GM13977 (cell line): ENCODE measurements at regions not wholly inside any gene's neighbourhood (a gene's known extent, or its start where the extent isn't known, plus 50 kb on each side); places are given as distances from the start of the nearest gene placed in this dataset.
"Not testable (repeated sequence)": the region's sequence is repeated elsewhere in the genome, so short reads cannot be mapped to it uniquely, and the experiment has no call there.

Experiments used
- DNase-seq: peaks from one replicate; pipeline ENCODE4 v3.0.0; 2012; ENCODE audit warnings: low spot score
- in situ Hi-C: fragments of 300-500 bp; cut with MboI; formaldehyde crosslinking; loops from one replicate; pipeline ENCODE4 v1.12.0; 2022; ENCODE audit warnings: low sequenced_read_pairs, low pct_unique_long_range_greater_than_20kb, mixed read lengths, inconsistent platforms; ENCODE audit not compliant: unreplicated experiment
- TF ChIP-seq, protein P1 (sequence below): IDR thresholded peaks from 2 replicates; pipeline ENCODE4 v1.5.1; 2012; ENCODE audit warnings: mild to moderate bottlenecking, control low read depth; ENCODE audit not compliant: insufficient read depth; ENCODE audit errors: extremely low read depth, missing control alignments

DNA sequence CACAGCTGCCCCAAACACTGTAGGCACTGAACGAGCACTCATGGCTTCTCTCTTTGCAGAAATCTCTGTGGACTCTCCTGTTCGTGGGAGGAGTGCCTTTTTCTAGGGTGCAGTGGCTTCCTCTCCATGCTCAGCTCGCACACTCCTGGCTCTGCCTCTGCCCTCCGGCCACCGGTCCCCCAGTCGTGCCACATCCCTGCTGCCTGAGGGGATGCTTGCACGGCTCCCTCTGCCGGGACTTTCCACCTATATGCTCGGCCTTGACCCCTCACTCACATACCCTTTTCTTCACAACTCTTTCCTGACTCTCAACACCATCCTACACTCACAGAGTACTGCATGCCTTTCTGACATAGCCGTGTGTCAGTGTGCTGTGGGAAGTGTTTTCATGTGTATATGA is 845.6 kb upstream of the TPTE start:
- DNase-seq, in situ Hi-C loops: not testable (repeated sequence)

DNA sequence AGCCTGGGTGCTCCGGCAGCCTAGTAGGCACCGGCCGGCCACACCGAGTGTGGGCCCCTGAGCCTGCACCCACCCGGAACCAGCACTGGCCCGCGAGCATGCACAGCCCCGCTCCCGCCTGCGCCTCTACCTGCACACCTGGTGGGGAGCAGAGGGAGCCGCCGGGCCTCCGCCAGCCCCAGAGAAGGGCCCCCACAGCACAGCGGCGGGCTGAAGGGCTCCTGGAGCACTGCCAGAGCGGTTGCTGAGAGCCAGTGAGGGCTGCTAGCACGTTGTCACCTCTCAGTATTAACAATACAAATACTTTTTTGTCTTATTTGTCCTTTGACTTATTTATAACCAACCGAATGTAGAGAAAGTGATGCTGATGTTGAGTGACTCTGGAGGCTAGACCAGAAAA is 842.4 kb upstream of the TPTE start:
- in situ Hi-C loops, DNase-seq: not testable (repeated sequence)

- DNase-seq, in situ Hi-C loops: not testable (repeated sequence)
Measured at GRCh38 chr21:9688945-9689344, 832.4 kb upstream of the TPTE start.

- DNase-seq, in situ Hi-C loops: not testable (repeated sequence)
Measured at GRCh38 chr21:9690981-9691380, 830.4 kb upstream of the TPTE start.

GRCh38 chr21:9695759-9696158 is 825.6 kb upstream of the TPTE start:
- DNase-seq, in situ Hi-C loops: not testable (repeated sequence)

GRCh38 chr21:9697751-9698150 is 823.6 kb upstream of the TPTE start:
- DNase-seq, in situ Hi-C loops: not testable (repeated sequence)

DNA sequence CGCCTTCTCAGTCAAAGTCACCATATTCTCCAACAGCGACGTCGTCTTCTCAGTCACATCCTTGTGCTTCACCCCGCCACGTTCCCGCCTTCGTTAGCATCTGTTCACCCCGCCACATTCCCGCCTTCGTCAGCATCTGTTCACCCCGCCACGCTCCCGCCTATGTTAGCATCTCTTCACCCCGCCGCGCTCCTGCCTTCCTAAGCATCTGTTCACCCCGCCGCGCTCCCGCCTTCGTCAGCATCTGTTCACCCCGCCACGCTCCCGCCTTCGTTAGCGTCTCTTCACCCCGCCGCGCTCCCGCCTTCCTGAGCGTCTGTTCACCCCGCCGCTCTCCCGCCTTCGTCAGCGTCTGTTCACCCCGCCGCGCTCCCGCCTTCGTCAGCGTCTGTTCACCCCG is 816.4 kb upstream of the TPTE start:
- in situ Hi-C loops = not testable (repeated sequence)

DNA sequence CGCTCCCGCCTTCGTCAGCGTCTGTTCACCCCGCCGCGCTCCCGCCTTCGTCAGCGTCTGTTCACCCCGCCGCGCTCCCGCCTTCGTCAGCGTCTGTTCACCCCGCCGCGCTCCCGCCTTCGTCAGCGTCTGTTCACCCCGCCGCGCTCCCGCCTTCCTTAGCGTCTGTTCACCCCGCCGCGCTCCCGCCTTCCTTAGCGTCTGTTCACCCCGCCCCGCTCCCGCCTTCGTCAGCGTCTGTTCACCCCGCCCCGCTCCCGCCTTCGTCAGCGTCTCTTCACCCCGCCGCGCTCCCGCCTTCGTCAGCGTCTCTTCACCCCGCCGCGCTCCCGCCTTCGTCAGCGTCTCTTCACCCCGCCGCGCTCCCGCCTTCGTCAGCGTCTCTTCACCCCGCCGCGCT is 815.9 kb upstream of the TPTE start:
- DNase-seq, in situ Hi-C loops: not testable (repeated sequence)

More for the DNA sequence above, 816.4 kb upstream of the TPTE start:
- DNase-seq = not testable (repeated sequence)

GRCh38 chr21:9724542-9724941 is 796.8 kb upstream of the TPTE start:
- DNase-seq, in situ Hi-C loops: not testable (repeated sequence)

DNA sequence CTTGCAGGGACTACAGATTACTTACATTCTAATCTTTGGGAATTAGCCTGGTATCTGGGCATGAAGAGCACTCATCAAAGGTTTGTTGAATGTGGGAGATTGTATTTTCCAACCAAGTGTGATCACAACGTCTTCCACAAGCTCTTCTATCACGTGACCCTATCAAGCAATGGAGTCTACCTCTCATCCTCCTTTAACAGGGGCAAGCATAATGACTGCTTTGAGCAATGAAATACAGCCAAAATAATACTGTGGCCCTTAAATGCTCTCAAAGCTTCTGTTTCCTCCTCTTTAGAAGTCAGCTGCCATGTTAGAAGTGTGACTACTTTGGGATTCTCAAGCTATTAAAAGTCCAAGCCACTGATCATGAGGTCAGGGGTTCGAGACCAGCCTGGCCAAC is 794.2 kb upstream of the TPTE start:
- in situ Hi-C loops, DNase-seq: not testable (repeated sequence)

GRCh38 chr21:9728219-9728992 is 793.0 kb upstream of the TPTE start:
- DNase-seq, in situ Hi-C loops: not testable (repeated sequence)

- TF ChIP-seq, protein P1, sequence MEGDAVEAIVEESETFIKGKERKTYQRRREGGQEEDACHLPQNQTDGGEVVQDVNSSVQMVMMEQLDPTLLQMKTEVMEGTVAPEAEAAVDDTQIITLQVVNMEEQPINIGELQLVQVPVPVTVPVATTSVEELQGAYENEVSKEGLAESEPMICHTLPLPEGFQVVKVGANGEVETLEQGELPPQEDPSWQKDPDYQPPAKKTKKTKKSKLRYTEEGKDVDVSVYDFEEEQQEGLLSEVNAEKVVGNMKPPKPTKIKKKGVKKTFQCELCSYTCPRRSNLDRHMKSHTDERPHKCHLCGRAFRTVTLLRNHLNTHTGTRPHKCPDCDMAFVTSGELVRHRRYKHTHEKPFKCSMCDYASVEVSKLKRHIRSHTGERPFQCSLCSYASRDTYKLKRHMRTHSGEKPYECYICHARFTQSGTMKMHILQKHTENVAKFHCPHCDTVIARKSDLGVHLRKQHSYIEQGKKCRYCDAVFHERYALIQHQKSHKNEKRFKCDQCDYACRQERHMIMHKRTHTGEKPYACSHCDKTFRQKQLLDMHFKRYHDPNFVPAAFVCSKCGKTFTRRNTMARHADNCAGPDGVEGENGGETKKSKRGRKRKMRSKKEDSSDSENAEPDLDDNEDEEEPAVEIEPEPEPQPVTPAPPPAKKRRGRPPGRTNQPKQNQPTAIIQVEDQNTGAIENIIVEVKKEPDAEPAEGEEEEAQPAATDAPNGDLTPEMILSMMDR = no peak
- DNase-seq = no peak
- in situ Hi-C loops = no loop called here
Measured at GRCh38 chr21:9730866-9731265, 790.5 kb upstream of the TPTE start.

DNA sequence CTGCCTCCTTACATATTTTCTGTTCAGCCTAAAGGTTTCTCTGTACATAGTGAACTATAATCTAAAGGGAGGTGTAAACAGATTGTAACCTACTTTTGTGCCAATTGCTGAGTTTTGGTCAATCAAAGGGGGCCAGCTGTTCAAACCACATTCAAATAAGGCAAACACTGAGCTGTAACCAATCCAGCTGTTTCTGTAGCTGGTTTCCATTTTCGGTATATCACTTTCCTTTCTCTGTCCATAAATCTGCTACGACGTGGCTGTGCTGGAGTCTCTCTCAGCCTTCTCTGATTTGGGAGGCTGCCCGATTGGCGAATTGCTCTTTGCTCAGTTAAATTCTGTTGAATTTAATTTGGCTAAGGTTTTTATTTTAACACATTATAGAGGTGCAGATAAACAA is 790.1 kb upstream of the TPTE start:
- in situ Hi-C loops = not testable (repeated sequence)

GRCh38 chr21:9732605-9733004 is 788.8 kb upstream of the TPTE start:
- in situ Hi-C loops, DNase-seq: not testable (repeated sequence)

More for the DNA sequence above, 790.1 kb upstream of the TPTE start:
- DNase-seq = not testable (repeated sequence)

- DNase-seq, in situ Hi-C loops: not testable (repeated sequence)
Measured at GRCh38 chr21:9733761-9734558, 787.4 kb upstream of the TPTE start.
